ENCODE measurements at regions not wholly inside any gene's neighbourhood (a gene's known extent, or its start where the extent isn't known, plus 50 kb on each side); places are given as distances from the start of the nearest gene placed in this dataset.

DNA sequence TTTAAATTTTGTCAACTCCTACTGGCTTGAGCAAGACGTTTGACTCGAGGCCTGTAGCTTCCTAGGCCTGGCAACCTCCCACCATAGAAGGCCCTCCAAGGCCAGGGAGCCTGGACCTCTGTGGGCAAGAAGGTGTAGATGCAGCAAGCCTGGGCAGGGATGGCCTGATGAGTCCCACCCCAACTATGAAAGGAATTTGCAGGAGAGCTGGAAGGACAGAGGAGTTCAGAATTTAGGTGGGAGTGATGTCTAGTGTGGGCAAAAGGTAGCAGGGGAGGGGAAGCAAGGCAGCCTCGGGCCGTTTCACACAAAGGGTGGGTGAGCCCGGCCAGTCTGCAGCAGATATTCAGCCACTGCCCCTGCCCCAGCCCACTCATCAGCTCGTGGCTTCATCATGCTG, 245.2 kb downstream of the CDH26 start:
- no peak for TF ChIP-seq CTCF (IDR thresholded peaks at IDR 0.05; ENCODE audit: insufficient read depth, low read depth, low read length)
- DNase-seq (ENCODE audit: low read depth), result no peak
- H3K4me3 ChIP-seq (ENCODE audit: low read depth, low read length), result no peak overlapping the region

DNA sequence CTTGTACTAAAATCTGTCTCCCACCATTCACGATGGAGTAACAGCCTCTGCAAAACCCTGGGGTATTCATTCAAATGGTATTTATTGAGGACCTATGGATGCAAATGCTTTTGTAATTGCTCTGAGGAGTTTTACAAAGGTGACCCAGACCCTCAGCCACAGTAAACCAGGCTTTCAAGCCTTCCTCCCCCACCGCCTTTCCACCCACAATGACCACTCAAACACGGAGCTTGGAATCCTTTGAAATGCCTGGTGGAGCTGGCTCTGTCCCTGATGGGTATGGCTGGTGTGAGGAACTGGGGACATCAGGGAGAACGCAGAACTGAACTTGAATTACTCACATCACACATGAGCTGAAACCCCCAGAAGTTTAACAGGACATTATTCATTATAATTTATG, 246.4 kb downstream of the CDH26 start:
- TF ChIP-seq CTCF (IDR thresholded peaks at IDR 0.05; ENCODE audit: insufficient read depth, low read depth, low read length), result no peak
- no peak for DNase-seq (ENCODE audit: low read depth)
- H3K4me3 ChIP-seq (ENCODE audit: low read depth, low read length), result no peak overlapping the region

GRCh38 chr20:60206259-60206658, 248.0 kb downstream of the CDH26 start:
- peak; percentile 42 for TF ChIP-seq CTCF (IDR thresholded peaks at IDR 0.05; ENCODE audit: insufficient read depth, low read depth, low read length)
- DNase-seq (ENCODE audit: low read depth), result peak; percentile 32
- no peak overlapping the region for H3K4me3 ChIP-seq (ENCODE audit: low read depth, low read length)

GRCh38 chr20:60209048-60209447, 250.8 kb downstream of the CDH26 start:
- DNase-seq (ENCODE audit: low read depth), result no peak
- no peak overlapping the region for H3K4me3 ChIP-seq (ENCODE audit: low read depth, low read length)
- no peak for TF ChIP-seq CTCF (IDR thresholded peaks at IDR 0.05; ENCODE audit: insufficient read depth, low read depth, low read length)

DNA sequence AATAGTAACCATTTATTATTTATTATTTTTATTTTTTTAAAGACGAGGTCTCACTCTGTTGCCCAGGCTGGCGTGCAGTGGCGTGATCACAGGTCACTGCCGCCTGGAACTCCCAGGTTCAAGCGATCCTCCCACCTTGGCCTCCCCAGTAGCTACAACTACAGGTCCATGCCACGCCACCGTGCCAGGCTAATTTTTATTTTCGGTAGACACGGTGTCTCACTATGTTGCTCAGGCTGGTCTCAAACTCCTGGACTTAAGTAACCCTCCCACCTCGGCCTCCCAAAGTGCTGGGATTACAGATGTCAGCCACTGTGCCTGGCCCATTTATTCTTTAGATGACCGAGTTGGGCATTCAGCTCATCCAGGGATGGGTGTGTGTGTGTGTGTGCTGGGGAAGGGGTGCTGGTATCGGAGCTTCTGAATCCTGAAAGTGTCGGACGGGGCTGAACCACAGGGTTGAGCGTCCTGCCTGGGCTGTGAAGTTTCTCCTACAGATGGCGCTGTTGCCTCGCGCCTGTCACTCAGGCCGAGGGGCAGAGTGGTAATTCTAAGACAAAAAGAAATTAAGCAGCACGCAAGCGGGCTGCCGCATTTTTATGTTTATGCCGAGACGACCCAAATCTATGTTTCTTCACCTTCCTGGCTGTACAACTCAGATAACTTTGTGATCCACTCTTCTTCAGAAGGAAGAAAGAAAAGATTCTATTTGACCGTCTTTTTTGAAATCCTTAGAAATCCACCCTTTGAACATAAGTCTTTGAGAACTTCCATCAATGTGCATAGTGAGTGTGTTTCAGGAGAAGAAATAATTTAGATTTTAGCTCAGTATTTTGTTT, 252.8 kb downstream of the CDH26 start:
- peak; percentile 88 for TF ChIP-seq CTCF (IDR thresholded peaks at IDR 0.05; ENCODE audit: insufficient read depth, low read depth, low read length)
- H3K4me3 ChIP-seq (ENCODE audit: low read depth, low read length), result no peak overlapping the region
- peak; percentile 58 for DNase-seq (ENCODE audit: low read depth)

GRCh38 chr20:60211618-60212463, 253.6 kb downstream of the CDH26 start:
- no peak for DNase-seq (ENCODE audit: low read depth)
- H3K4me3 ChIP-seq (ENCODE audit: low read depth, low read length), result no peak overlapping the region
- TF ChIP-seq CTCF (IDR thresholded peaks at IDR 0.05; ENCODE audit: insufficient read depth, low read depth, low read length), result no peak
